ENCODE measurements at regions not wholly inside any gene's neighbourhood (a gene's known extent, or its start where the extent isn't known, plus 50 kb on each side); places are given as distances from the start of the nearest gene placed in this dataset.

DNA sequence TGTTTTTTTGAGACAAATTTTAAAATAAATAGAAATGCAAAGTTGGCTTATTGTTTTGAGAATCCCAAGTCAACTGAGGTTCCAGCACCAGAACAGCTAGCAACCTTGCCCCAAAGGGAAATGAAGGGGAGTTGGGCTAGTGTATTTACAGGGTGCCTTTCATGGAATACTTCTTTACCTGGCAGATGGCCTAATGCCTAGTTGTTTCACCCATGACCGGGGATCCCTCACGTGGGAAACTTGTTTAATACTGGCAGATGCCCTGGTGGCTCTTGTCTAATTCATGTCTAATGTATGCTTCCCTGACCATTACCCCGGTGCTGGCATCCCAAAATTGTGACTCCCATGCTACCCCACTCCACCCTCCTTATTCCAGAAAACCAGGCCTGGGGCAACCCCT lies 861.1 kb upstream of the ZWINT start:
- DNase-seq (ENCODE audit: low spot score): no peak
- H3K27me3 Mint-ChIP-seq (ENCODE audit: unreplicated experiment): no peaks in the 10 kb centered on the region
- H3K27ac Mint-ChIP-seq (ENCODE audit: unreplicated experiment): no peak overlapping the region
- H3K4me1 Mint-ChIP-seq (ENCODE audit: unreplicated experiment): peaks cover 3% of the 10 kb centered on the region
- TF ChIP-seq, protein P1, sequence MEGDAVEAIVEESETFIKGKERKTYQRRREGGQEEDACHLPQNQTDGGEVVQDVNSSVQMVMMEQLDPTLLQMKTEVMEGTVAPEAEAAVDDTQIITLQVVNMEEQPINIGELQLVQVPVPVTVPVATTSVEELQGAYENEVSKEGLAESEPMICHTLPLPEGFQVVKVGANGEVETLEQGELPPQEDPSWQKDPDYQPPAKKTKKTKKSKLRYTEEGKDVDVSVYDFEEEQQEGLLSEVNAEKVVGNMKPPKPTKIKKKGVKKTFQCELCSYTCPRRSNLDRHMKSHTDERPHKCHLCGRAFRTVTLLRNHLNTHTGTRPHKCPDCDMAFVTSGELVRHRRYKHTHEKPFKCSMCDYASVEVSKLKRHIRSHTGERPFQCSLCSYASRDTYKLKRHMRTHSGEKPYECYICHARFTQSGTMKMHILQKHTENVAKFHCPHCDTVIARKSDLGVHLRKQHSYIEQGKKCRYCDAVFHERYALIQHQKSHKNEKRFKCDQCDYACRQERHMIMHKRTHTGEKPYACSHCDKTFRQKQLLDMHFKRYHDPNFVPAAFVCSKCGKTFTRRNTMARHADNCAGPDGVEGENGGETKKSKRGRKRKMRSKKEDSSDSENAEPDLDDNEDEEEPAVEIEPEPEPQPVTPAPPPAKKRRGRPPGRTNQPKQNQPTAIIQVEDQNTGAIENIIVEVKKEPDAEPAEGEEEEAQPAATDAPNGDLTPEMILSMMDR (IDR thresholded peaks at IDR 0.05; ENCODE audit: unreplicated experiment): no peak
- no peak overlapping the region for H3K4me3 Mint-ChIP-seq (ENCODE audit: unreplicated experiment)
- H3K36me3 Mint-ChIP-seq (ENCODE audit: low read depth, unreplicated experiment): no peaks in the 10 kb centered on the region
- H3K9me3 Mint-ChIP-seq (ENCODE audit: unreplicated experiment): no peaks in the 10 kb centered on the region

DNA sequence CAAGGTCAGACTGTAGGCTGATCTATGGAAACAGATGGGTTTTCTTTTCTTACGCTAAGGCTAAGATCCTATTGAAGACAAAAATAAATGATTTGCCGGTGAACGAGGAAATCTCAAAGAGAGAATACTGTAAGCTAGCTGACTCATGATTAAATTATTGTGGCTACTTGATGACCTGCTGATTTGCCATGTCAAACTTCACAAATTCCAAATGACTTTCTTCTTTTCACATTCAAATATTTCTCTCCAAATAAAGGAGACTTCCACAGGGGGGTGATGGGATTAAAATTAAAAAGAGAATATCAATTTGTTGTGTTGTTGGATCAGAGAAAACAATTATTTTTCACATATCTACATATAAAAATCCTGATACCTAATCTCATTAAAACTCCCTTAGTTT lies 860.6 kb upstream of the ZWINT start:
- H3K4me3 Mint-ChIP-seq (ENCODE audit: unreplicated experiment): no peak overlapping the region
- peaks cover 3% of the 10 kb centered on the region for H3K4me1 Mint-ChIP-seq (ENCODE audit: unreplicated experiment)
- H3K27me3 Mint-ChIP-seq (ENCODE audit: unreplicated experiment): no peaks in the 10 kb centered on the region
- no peaks in the 10 kb centered on the region for H3K36me3 Mint-ChIP-seq (ENCODE audit: low read depth, unreplicated experiment)
- no peak overlapping the region for H3K27ac Mint-ChIP-seq (ENCODE audit: unreplicated experiment)
- no peaks in the 10 kb centered on the region for H3K9me3 Mint-ChIP-seq (ENCODE audit: unreplicated experiment)
- DNase-seq (ENCODE audit: low spot score): no peak
- TF ChIP-seq, protein P1 (IDR thresholded peaks at IDR 0.05; ENCODE audit: unreplicated experiment): no peak

DNA sequence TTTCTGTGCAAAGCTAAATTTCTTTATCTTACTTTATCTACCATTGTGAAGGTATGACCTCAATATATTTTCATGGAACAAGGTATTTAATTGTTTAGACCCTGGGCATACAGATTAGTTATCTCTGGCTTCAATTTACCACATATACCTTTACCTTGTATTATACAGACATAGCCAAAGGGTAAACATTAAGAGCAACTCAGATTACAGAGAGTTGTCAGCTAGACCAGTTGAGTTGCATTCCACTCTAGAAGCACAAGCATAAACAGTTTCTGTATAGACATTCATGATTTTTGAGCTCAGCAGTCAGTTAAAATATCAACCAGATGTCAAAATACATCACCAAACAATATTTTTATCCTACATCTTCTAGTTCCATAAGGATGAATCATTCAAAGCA lies 857.3 kb upstream of the ZWINT start:
- H3K4me3 Mint-ChIP-seq (ENCODE audit: unreplicated experiment): no peak overlapping the region
- H3K4me1 Mint-ChIP-seq (ENCODE audit: unreplicated experiment): peaks cover 3% of the 10 kb centered on the region
- no peaks in the 10 kb centered on the region for H3K36me3 Mint-ChIP-seq (ENCODE audit: low read depth, unreplicated experiment)
- H3K9me3 Mint-ChIP-seq (ENCODE audit: unreplicated experiment): no peaks in the 10 kb centered on the region
- no peak for DNase-seq (ENCODE audit: low spot score)
- H3K27ac Mint-ChIP-seq (ENCODE audit: unreplicated experiment): no peak overlapping the region
- TF ChIP-seq, protein P1 (IDR thresholded peaks at IDR 0.05; ENCODE audit: unreplicated experiment): no peak
- no peaks in the 10 kb centered on the region for H3K27me3 Mint-ChIP-seq (ENCODE audit: unreplicated experiment)

DNA sequence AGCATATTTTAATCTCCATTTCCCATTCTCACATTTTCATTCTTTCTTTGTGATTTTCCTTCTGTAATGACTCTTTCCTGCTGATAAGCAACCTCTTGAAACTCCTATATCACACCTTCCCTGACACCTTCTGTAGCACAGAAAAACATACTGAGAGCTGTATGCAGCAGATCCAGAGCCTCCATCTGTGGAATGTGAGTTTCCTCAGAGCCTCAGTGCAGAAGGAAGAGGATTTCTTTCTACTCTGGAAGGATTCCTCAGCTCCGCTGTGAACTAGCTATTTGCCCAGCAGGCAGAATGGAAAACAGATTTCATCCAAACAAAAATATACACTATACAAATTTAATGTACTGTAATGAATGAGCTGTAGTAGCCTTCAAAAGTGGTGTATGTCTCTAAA lies 841.3 kb upstream of the ZWINT start:
- H3K4me3 Mint-ChIP-seq (ENCODE audit: unreplicated experiment): no peak overlapping the region
- no peak for DNase-seq (ENCODE audit: low spot score)
- H3K27me3 Mint-ChIP-seq (ENCODE audit: unreplicated experiment): no peaks in the 10 kb centered on the region
- H3K9me3 Mint-ChIP-seq (ENCODE audit: unreplicated experiment): no peaks in the 10 kb centered on the region
- H3K27ac Mint-ChIP-seq (ENCODE audit: unreplicated experiment): no peak overlapping the region
- peaks cover 5% of the 10 kb centered on the region for H3K4me1 Mint-ChIP-seq (ENCODE audit: unreplicated experiment)
- TF ChIP-seq, protein P1 (IDR thresholded peaks at IDR 0.05; ENCODE audit: unreplicated experiment): no peak
- no peaks in the 10 kb centered on the region for H3K36me3 Mint-ChIP-seq (ENCODE audit: low read depth, unreplicated experiment)

DNA sequence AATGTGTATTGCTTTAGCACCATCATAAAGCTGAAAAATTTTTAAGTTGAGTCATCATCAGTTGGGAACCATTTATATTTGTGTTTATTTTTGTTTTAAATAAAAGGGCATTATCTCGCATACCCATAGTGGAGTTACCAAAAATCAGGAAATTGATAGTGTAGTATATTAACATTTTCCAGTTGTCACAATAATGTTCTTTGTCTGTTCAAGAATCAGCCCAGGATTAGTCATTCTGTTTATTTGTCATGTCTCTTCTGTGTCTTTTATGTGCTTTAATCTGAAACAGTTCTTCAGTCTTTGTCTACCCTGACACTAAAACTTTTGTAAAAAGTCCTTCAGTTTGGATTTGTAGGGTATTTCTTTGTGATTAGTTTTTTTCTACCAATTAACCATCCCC lies 827.8 kb upstream of the ZWINT start:
- Mint-ChIP-seq H3K36me3 (ENCODE audit: low read depth, unreplicated experiment) (no peaks in the 10 kb centered on the region), H3K4me1 (ENCODE audit: unreplicated experiment) (peaks cover 6% of the 10 kb centered on the region), H3K9me3 (ENCODE audit: unreplicated experiment) (no peaks in the 10 kb centered on the region), H3K27ac (ENCODE audit: unreplicated experiment) (no peak overlapping the region), H3K27me3 (ENCODE audit: unreplicated experiment) (no peaks in the 10 kb centered on the region), H3K4me3 (ENCODE audit: unreplicated experiment) (no peak overlapping the region)
- TF ChIP-seq, protein P1 (IDR thresholded peaks at IDR 0.05; ENCODE audit: unreplicated experiment): no peak
- DNase-seq (ENCODE audit: low spot score): no peak

All from endothelial cell (in vitro differentiated cells).